Right lung (tissue), 2 donors: ENCODE measurements at regions not wholly inside any gene's neighbourhood (a gene's known extent, or its start where the extent isn't known, plus 50 kb on each side); places are given as distances from the start of the nearest gene placed in this dataset.
"Not testable (repeated sequence)": the region's sequence is repeated elsewhere in the genome, so short reads cannot be mapped to it uniquely, and the experiment has no call there.

ENCODE experiments used
- DNase-seq, 2 donors: peaks; one replicate each; pipeline ENCODE4 v3.0.0-alpha.2; 2013

DNA sequence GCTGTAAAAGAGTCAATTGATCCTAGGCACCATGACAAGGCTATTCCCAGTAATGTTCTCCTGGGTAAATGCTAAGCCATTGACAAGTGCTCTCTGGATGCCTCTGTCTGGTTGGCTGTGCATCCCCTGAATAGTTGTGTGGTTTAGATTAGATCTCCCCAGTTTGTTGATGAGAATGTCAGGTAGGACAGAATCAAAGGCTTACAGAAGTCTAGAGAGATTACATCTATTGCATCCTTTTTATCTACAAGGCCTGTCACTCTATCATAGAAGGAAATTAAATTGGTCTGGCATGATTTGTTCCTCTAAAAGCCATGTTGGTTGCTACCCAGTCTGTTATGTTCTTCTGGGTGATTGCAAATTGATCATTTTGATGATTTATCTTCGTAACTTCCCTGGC is 548.3 kb downstream of the GATA3 start:
- DNase-seq = no peak

DNA sequence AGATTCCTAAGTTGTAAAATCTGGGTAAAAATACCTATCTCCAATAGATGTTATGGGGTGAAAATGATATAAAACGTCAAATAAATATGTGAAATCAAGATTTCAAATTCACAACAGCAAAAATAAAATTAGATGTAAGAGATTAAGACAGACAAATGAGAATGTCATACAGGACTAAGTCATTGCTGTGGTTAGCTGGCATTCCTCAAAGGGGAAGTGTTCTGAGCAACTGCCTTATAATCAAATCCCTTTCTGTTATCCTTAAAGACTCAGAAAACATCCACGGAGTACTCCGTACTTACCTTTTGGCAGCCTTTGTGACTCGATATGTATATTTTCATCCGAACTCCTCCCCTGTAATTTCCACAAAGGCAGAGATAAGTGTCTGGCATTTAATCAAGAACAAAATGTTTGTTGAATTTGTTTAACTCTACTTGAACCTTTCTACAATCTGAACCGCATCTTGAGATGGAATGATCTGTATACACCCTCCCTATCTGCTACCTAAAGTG is 559.6 kb downstream of the GATA3 start:
- no peak for DNase-seq

DNA sequence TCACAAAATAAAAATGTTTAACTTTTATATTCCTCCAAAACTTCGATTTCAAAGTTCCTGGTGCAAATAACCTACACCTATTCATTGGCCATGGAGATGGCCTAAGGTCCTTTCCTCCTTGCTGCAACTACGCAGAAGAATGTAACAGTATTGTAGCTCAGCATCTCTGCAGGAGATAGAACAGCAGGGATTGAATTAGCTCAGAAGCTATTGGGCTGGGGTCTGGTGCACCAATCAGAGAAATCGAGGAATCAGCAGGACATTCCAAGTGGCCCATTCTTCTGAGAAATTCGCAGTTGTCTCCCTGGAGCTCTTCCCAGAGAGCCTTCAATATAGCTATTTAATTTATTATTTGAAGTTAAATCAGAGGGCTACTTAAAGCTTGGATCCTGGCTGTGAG is 560.6 kb downstream of the GATA3 start:
- DNase-seq = no peak

DNA sequence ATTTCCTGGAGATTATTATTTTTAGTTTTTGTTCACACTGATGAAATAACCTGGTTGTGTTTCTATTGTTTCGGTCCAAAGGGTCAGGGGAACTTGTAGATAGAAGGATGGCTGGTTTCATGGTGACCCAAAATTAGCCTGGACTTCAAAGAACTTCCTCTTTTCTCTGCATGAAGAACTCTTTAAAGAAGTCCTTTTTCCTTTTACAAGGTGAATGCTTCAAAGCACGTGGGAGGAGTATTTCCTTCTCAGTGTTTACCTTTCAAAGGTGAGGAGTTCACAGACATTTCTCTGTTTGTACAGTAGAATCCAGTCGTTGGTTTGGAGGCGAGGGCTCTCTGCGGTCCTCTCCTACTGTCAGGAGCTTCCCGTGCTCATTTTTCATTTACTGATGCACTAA is 561.7 kb downstream of the GATA3 start:
- no peak for DNase-seq

DNA sequence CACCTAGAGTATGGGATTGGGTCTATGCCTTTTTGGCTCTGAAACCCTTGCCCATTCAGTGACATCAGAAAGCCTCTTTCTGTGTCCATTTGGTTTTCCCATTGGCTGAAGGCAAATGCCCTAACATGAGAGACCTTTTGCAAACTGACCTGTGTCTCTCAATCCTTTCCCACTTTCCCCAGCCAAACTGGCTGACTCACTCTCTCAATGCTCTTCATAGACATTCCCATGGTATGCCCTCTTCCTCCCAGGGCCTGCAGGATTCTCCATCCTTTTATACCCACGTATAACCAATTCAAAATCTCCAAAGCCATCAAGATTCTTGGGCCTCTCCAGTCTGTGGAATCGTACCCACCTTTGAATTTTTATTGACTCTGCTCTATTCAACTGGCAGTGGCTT is 563.3 kb downstream of the GATA3 start:
- no peak for DNase-seq

DNA sequence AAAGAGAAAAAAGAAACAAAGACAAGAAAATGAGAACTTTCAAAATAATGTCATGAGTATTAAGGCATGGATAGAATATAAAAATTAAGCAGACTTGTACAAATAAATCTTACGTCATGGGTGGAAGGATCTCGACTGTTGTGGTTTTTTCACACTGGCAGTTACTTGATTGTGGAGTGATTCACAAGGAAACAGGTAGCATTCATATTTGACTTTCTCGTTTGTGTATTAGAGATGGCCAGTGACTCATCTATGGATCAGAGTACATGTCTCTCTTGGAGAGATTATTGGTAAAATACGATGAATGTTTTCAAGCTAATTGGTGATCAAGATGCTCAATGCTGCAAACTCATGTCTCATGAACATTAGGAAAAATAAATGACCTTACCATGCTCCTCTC is 564.3 kb downstream of the GATA3 start:
- no peak for DNase-seq

DNA sequence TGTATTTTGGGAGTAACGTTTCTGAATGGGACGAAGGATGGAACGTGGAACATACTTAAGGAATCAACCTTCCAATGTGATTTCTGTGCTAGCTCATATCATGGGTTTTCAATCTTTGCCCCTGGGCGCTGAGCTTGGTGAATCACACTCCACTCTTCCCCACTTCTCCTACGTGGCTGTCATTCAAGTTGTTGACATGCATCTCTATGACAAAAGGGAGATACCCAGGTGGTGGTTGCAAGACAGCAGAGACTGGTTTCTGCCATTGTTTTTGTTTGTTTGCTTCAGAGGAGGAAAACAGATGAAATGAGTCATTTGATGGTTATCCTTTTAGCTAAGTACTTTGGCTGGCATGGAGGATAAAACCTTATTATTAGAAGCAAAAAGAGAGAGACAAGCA is 573.9 kb downstream of the GATA3 start:
- no peak for DNase-seq

DNA sequence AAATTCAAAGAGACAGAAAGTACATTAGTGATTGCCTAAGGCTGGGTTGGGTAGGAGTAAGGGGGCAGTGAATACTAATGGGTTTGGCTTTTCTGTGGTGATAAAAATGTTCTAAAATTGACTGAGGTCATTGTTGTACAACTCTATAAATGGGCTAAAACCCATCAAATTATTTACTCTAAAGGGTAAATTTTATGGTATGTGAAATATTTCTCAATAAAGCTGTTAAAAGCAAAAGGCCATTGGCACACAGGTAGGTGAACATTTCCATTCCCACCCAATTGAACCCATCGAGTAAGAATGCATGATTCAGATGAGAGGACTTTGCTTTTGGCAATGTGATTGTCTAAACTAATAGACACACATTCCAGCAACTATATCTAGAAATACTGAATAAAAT is 579.4 kb downstream of the GATA3 start:
- DNase-seq = no peak

DNA sequence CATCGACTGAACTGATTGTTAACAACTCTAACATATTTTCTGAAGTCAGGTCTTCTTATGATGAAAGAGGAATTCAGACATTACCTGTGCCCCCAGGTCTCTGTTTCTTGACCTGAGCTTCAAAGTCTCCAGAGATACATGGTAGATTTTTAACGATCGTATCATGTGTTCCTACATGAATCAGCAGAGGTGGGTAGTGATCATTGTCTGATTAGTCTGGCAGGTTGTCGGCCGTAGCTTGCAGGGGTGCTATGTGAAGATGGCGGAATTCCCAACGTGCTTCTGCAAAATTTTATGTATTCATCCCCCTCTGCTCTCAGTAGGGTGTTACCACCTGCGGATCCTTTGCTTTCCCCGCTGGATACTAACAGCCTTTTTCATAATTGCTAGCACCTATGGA is 581.9 kb downstream of the GATA3 start:
- DNase-seq = no peak

DNA sequence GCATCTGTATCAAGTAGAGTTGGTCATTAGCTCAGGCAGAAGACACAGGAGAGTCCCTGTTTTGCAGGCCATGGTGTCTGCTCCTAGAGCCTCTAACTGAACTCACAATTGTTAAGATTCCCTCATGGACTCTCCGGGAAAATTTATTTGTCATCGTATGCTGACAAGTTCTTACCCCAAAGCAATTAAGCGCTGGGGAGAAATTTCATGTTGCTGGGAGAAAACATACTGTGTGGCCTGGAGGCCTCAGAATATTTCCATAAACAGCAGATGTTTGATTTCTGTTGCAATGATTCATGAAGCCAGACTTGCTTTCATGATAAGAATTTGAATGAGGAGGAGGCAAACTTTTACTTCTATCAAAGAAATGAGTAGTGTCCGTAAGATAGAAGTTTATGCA is 583.2 kb downstream of the GATA3 start:
- peak in 1 of 2 donors; percentile 23 for DNase-seq

DNA sequence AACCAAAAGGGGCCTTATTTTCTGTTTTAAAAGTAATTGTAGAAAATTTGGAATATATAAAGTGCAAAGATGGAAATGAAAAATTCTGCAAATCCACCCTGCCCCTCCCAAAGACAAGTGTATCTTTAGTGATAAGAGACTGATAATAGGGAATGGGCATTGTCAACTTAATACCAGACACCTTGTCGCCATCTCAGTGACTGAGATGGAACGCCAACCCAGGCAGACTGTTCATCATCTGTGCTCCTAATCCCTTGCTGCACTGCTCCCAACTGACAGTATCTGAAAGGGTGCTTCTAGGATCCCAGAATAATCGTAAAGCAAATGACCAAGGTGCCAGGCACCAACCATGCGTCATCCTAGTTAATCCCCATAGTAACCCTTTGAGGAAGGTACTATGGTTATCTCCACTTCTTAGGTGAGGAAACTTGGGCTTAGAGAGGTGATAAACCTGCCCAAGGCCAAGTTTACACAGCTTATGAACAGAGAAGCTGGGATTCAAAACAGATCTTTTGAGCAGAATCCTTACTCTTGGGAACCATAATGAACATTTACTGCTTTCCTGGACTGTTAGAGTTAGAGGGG is 583.7 kb downstream of the GATA3 start:
- no peak for DNase-seq

DNA sequence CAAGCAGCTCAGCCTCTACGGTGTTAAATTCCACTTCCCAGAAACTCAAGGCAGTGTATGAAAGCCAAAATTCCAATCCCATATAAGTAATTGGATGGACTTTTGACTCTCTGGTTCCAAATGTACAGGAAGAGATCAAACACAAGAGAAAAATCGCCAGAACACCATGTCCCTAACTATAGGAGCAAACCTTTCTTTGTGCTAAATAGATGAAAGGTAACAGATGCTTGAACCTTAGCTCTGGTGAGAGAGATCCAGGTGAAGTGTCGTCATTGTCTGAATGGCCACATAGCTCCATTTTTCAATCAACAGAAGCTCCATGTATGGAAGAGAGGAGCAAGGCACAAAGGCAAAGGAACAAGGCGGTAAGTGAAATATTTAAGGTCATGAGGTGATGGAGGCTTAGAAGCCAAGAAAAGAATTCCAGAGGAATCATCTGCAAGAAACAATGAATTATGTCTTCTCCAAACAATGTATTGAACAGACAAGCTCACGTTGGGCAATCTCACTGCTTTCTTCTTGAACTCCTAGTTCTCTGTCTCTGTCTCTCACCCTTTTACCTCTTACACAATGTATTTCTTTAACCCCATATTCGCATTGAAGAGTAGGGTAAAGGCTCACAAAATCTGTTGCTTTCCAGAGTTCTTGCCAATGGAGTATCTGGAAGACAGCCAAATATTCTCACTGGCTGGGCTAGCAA is 585.1 kb downstream of the GATA3 start:
- DNase-seq = no peak

DNA sequence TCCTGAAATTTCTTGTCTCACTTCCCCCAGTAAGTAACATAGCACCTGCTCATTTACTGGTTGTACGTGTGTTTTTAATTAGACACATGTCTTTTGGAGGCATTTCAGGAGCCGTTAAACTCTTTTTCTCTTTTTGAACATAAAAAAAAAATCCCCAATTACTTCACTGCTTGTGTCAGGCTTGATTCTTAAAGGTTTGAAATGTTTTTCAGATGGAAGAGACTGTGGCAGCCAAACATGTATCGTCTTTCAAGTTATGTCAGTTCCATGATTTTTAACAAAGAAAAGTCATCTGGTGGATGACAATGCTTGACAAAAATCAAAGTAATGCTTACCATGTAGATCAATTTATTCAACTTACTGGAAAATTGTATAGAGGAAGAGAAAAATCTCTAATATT is 585.8 kb downstream of the GATA3 start:
- no peak for DNase-seq

DNA sequence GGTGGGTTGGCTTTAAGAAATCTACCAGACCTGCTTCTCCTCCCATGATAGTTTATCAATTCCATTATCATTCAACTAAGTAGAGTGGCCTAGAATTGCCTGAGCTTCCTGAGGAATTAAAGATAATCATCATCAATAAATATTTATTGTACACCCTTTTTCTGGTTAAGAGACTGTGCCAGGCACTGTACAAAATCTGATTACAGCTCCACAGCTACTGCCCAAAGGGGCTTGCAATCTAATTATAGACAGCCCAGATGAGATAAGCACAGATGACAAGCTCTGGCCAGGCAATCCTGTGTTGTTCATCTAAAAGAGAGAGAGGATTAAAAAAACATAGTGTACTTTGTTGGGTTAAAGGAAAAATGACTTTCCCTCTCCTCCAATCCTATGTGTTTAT is 586.4 kb downstream of the GATA3 start:
- DNase-seq = no peak

DNA sequence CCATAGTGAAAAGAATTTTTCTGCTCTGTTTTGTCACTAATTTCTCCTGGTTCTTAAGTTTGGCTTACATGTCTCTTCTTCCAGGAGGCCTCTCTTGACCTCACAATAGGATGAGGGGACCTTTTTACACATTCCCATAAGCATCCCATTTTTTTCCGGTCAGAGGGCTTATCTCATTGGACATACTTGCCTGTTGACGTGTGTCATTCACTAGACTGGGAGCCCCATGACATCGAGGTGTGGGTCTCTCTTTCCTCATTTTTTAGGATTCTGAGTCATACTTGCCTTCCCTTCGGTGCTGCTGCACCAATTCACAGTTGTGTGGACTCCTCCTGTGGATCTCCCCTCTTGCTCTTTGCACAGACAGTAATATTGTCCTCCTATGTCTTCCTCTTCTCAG is 601.8 kb downstream of the GATA3 start:
- DNase-seq = no peak

DNA sequence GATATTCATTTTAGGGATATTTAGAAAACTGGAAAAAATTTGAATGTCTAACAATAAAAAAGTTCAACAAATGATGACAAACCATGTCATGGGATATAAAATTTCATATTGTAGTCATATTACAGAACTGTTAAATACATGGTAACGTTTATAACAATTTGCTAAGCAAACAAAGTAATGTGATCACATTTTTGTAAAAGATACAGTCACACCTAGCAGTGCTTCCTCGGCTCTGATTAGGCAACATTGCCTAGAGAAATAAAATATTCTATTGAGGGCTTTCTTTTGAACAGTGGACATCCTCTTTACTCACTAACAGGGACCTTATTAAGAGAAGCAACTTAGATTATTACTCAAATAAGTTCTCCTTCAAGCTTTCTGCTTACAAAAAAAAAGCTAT is 605.5 kb downstream of the GATA3 start:
- DNase-seq = no peak

DNA sequence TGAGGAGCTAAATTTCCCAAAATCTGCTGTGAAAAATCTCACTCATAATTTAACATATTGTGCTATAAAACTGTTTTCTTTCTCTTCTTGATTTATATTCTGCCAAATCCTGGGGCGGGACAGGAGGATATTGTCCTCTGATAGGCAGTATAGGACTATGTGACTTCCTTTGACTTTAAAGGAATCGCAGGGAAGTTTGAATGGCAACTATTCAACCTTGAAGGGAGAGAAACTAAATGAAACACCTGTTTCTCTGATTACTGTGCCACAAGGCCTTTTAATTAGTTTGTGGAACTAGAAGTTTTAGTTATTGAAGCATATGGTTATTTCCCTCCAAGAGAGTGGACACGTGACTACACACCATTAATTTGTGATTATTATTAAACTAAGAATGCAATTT is 607.4 kb downstream of the GATA3 start:
- no peak for DNase-seq

DNA sequence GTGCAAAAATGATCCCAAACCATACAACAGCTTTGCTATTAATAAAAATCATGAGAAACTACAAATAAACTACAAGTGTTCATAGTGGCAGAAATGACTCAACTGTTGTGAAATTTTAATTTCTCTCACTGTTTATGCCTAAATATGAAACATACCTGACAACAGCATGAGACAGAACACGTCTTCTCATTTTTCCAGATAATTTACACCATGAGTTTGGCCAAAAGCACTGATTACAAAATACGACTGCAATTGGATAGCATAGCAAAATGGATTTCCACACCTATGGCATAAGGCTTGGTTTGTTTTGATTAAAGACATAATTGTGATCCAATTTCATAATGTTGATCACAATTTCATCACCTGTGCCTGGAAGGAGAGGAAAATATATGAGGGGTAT is 608.6 kb downstream of the GATA3 start:
- no peak for DNase-seq

DNA sequence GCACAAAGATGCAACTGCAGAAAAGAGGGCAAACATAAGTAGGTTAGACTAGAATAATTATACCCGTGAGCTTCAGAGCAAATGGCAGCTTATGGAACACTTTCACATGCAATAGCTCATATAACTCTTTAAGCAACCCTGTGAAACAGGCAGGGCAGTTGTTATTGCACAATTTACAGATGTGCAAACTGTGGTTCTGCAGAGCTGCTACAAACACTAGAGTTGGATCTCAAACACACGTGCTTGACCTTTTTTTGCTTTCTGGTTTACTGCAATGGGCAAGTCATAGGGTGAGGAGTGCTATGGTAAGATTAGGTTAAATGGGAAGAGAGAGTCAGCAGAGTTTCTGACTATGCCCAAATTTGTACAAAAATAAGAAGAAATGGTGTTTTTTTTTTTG is 610.8 kb downstream of the GATA3 start:
- no peak for DNase-seq

DNA sequence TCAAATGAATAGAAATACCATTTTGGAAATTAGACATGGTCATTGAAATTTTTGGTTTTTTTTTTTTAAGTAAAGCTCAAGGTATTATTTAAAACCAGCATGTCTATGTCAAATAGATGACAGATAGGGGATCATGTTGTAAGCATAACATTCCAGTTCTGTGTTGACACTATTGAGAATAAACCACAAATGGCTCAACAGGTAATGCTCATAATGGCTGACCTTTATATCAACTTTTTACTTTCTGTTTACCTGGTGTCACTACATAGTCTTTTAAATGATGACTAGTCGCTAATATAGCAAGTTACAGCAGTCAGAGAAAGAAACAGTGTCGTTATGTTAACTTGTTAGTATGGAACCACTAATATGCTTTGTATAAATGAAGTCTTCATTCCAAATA is 616.0 kb downstream of the GATA3 start:
- DNase-seq = no peak

DNA sequence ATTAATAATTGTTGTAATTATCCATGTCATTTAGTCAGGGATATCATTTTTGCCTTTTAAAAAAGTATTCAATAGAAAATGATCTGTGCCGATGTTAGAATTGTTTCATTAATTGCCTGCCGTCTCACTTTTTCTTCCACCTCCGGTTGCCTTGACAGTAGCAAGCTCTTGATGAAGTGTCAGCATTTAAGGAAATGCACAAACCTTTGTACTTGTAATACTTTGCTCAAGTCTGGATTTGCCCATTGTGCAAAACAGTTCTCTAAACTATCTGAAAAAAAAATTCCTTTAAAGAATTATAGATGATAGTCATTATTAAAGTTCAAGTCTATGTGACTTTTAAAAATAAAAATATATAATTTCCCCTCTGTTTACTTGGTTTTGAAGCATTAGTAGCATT is 619.7 kb downstream of the GATA3 start:
- no peak for DNase-seq

DNA sequence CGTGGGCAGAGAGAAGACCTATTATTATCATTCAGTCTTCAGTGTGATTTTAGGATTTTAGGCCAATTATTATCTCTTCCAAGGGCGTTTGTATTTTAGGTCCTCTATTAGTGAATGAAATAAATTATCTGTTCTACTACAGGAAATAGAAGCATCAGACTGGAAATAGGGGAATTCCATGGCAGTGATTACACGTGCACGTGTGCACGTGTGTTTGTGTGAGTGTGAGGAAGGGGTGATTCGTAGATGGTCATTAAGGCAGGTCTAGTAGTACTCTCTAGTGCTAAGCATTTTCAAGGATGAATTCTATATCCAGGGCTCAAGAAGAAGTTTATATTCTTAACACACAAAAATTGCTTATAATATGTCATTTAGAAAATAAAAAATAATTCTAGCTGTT is 623.2 kb downstream of the GATA3 start:
- DNase-seq = no peak

DNA sequence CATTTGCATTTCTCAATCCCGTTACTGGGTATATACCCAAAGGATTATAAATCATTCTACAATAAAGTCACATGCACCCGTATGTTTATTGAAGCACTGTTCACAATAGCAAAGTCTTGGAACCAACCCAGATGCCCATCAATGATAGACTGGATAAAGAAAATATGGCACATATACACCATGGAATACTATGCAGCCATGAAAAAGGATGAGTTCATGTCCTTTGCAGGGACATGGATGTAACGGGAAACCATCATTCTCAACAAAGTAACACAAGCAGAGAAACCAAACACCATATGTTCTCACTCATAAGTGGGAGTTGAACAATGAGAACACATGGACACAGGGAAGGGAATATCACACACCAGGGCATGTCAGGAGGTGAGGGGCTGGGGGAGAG is 630.4 kb downstream of the GATA3 start:
- not testable (repeated sequence) for DNase-seq

DNA sequence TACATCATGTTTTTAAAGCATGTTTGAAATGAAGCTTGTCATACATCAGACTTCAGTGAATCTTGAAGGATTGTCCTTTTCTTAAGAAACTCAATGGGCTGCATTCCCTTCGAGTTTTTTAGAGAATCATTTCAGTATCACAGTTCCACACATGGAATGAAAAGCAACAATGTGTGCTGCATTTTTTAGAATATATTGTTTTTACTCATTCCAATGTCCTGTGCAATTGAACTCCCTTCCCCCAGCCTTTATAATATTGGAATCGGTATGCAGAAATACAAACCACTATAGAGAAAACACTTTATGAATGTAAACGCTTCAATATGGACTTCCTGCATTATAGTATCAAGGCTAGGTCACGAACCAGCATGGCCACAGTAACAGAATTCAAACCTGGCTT is 634.4 kb downstream of the GATA3 start:
- no peak for DNase-seq
